Progenitor cell of endocrine pancreas (in vitro differentiated cells): ENCODE measurements at regions not wholly inside any gene's neighbourhood (a gene's known extent, or its start where the extent isn't known, plus 50 kb on each side); places are given as distances from the start of the nearest gene placed in this dataset.
"Not testable (repeated sequence)": the region's sequence is repeated elsewhere in the genome, so short reads cannot be mapped to it uniquely, and the experiment has no call there.

ENCODE experiments used
- DNase-seq: peaks from one replicate; pipeline ENCODE4 v3.0.0; 2021; ENCODE audit warnings: low spot score; ENCODE audit not compliant: unreplicated experiment
- H3K27ac Mint-ChIP-seq: 2 replicates; pipeline ENCODE4 v1.8.0; 2021; ENCODE audit warnings: mild to moderate bottlenecking, moderate library complexity, mixed read lengths
- H3K27me3 Mint-ChIP-seq: 2 replicates; pipeline ENCODE4 v1.8.0; 2021; ENCODE audit warnings: mixed read lengths
- H3K36me3 Mint-ChIP-seq: 2 replicates; pipeline ENCODE4 v1.8.0; 2022; ENCODE audit warnings: mixed read lengths; ENCODE audit not compliant: insufficient read depth
- H3K4me1 Mint-ChIP-seq: 2 replicates; pipeline ENCODE4 v1.8.0; 2021; ENCODE audit warnings: low read depth, mixed read lengths
- H3K4me3 Mint-ChIP-seq: 2 replicates; pipeline ENCODE4 v1.8.0; 2021; ENCODE audit warnings: low read depth, mild to moderate bottlenecking, moderate library complexity, mixed read lengths
- H3K9me3 Mint-ChIP-seq: 2 replicates; pipeline ENCODE4 v1.8.0; 2021; ENCODE audit warnings: low read depth, mixed read lengths
- CTCF ChIP-seq: fragments of 200-600 bp; sonication (generic); IDR thresholded peaks from one replicate; pipeline ENCODE4 v1.5.0; 2021; ENCODE audit warnings: antibody characterized with exemption, mild to moderate bottlenecking; ENCODE audit not compliant: unreplicated experiment

GRCh38 chr3:87442470-87442869 is 166.1 kb upstream of the POU1F1 start:
- Mint-ChIP-seq H3K4me3 (no peak overlapping the region), H3K36me3 (no peaks in the 10 kb centered on the region), H3K27ac (no peak overlapping the region), H3K27me3 (no peaks in the 10 kb centered on the region), H3K4me1 (peaks cover 4% of the 10 kb centered on the region), H3K9me3 (peaks cover 4% of the 10 kb centered on the region)
- no peak for DNase-seq
- TF ChIP-seq CTCF, result no peak

- no peak overlapping the region for H3K4me3 Mint-ChIP-seq
- no peak for TF ChIP-seq CTCF
- H3K27me3 Mint-ChIP-seq, result no peaks in the 10 kb centered on the region
- H3K36me3 Mint-ChIP-seq, result no peaks in the 10 kb centered on the region
- H3K9me3 Mint-ChIP-seq, result no peaks in the 10 kb centered on the region
- no peak for DNase-seq
- peaks cover 4% of the 10 kb centered on the region for H3K4me1 Mint-ChIP-seq
- no peak overlapping the region for H3K27ac Mint-ChIP-seq
These were observed 161.4 kb upstream of the POU1F1 start for GRCh38 chr3:87437765-87438164.

GRCh38 chr3:87436781-87437543 is 160.6 kb upstream of the POU1F1 start:
- Mint-ChIP-seq H3K4me3 (no peak overlapping the region), H3K27ac (no peak overlapping the region), H3K9me3 (no peaks in the 10 kb centered on the region), H3K4me1 (peaks cover 4% of the 10 kb centered on the region), H3K27me3 (no peaks in the 10 kb centered on the region), H3K36me3 (no peaks in the 10 kb centered on the region)
- no peak for TF ChIP-seq CTCF
- no peak for DNase-seq

- Mint-ChIP-seq H3K27me3 (no peaks in the 10 kb centered on the region), H3K4me1 (peaks cover 3% of the 10 kb centered on the region), H3K4me3 (no peak overlapping the region), H3K9me3 (no peaks in the 10 kb centered on the region), H3K27ac (no peak overlapping the region), H3K36me3 (no peaks in the 10 kb centered on the region)
- no peak for DNase-seq
- no peak for TF ChIP-seq CTCF
These were observed 159.7 kb upstream of the POU1F1 start for GRCh38 chr3:87435926-87436620.

GRCh38 chr3:87433445-87433844 is 157.1 kb upstream of the POU1F1 start:
- H3K9me3 Mint-ChIP-seq, result not testable (repeated sequence)

More at GRCh38 chr3:87433445-87433844, 157.1 kb upstream of the POU1F1 start:
- not testable (repeated sequence) for H3K36me3 Mint-ChIP-seq, H3K4me3 Mint-ChIP-seq, DNase-seq, H3K27me3 Mint-ChIP-seq, H3K27ac Mint-ChIP-seq, H3K4me1 Mint-ChIP-seq
